RKO (cell line): ENCODE measurements at regions not wholly inside any gene's neighbourhood (a gene's known extent, or its start where the extent isn't known, plus 50 kb on each side); places are given as distances from the start of the nearest gene placed in this dataset.
"Not testable (repeated sequence)": the region's sequence is repeated elsewhere in the genome, so short reads cannot be mapped to it uniquely, and the experiment has no call there.

ENCODE experiments used
- DNase-seq: peaks from one replicate; pipeline ENCODE4 v3.0.0-alpha.2; 2016; ENCODE audit warnings: low spot score

- no peak for DNase-seq
Measured at GRCh38 chr1:102661481-102661880, 446.8 kb downstream of the COL11A1 start.

GRCh38 chr1:102659876-102660483 is 448.3 kb downstream of the COL11A1 start:
- DNase-seq = not testable (repeated sequence)

GRCh38 chr1:102655034-102655433 is 453.3 kb downstream of the COL11A1 start:
- no peak for DNase-seq

GRCh38 chr1:102640872-102641271 is 467.4 kb downstream of the COL11A1 start:
- DNase-seq = no peak

GRCh38 chr1:102640312-102640711 is 468.0 kb downstream of the COL11A1 start:
- DNase-seq = no peak

- no peak for DNase-seq
Measured at GRCh38 chr1:102631691-102632090, 476.6 kb downstream of the COL11A1 start.

GRCh38 chr1:102630041-102630440 is 478.3 kb downstream of the COL11A1 start:
- no peak for DNase-seq

GRCh38 chr1:102628109-102628613 is 480.2 kb downstream of the COL11A1 start:
- no peak for DNase-seq

- no peak for DNase-seq
Measured at GRCh38 chr1:102627145-102627544, 481.2 kb downstream of the COL11A1 start.

GRCh38 chr1:102615896-102616295 is 492.4 kb downstream of the COL11A1 start:
- no peak for DNase-seq

- no peak for DNase-seq
Measured at GRCh38 chr1:102595106-102595505, 513.2 kb downstream of the COL11A1 start.

- no peak for DNase-seq
Measured at GRCh38 chr1:102593276-102593675, 515.0 kb downstream of the COL11A1 start.

- DNase-seq = no peak
Measured at GRCh38 chr1:102588536-102588935, 519.8 kb downstream of the COL11A1 start.

GRCh38 chr1:102586022-102586421 is 522.3 kb downstream of the COL11A1 start:
- no peak for DNase-seq

- DNase-seq = no peak
Measured at GRCh38 chr1:102580806-102581205, 527.5 kb downstream of the COL11A1 start.

- no peak for DNase-seq
Measured at GRCh38 chr1:102578804-102579203, 529.5 kb downstream of the COL11A1 start.

GRCh38 chr1:102572637-102573036 is 535.7 kb downstream of the COL11A1 start:
- DNase-seq = no peak

GRCh38 chr1:102566182-102566581 is 542.1 kb downstream of the COL11A1 start:
- DNase-seq = no peak

- no peak for DNase-seq
Measured at GRCh38 chr1:102562380-102562779, 545.9 kb downstream of the COL11A1 start.

GRCh38 chr1:102550729-102551384 is 554.1 kb upstream of the OLFM3 start:
- peak; percentile 22 for DNase-seq

GRCh38 chr1:102546251-102546650 is 549.5 kb upstream of the OLFM3 start:
- no peak for DNase-seq

GRCh38 chr1:102535829-102536505 is 539.2 kb upstream of the OLFM3 start:
- no peak for DNase-seq

GRCh38 chr1:102531036-102531435 is 534.3 kb upstream of the OLFM3 start:
- DNase-seq = no peak
